Hypothalamus (tissue), 51 donors: ENCODE measurements at regions not wholly inside any gene's neighbourhood (a gene's known extent, or its start where the extent isn't known, plus 50 kb on each side); places are given as distances from the start of the nearest gene placed in this dataset.
"Not testable (repeated sequence)": the region's sequence is repeated elsewhere in the genome, so short reads cannot be mapped to it uniquely, and the experiment has no call there.

Experiments
- DNase-seq, 51 donors: peaks; one replicate each; lab custom pipeline; 2025; lab: John Stamatoyannopoulos, UW

GRCh38 chr4:30868111-30868895, 148.1 kb downstream of the PCDH7 start:
- no peak for DNase-seq

GRCh38 chr4:30869387-30869786, 149.2 kb downstream of the PCDH7 start:
- DNase-seq = not testable (repeated sequence)

- DNase-seq = no peak
Measured at GRCh38 chr4:30870513-30870912, 150.3 kb downstream of the PCDH7 start.

- no peak for DNase-seq
Measured at GRCh38 chr4:30875658-30876269, 155.6 kb downstream of the PCDH7 start.

- DNase-seq = no peak
Measured at GRCh38 chr4:30879855-30880598, 159.9 kb downstream of the PCDH7 start.

- DNase-seq = no peak
Measured at GRCh38 chr4:30881985-30882384, 161.8 kb downstream of the PCDH7 start.

GRCh38 chr4:30882443-30882842, 162.3 kb downstream of the PCDH7 start:
- DNase-seq = no peak

GRCh38 chr4:30882995-30883675, 163.0 kb downstream of the PCDH7 start:
- DNase-seq = no peak

- no peak for DNase-seq
Measured at GRCh38 chr4:30901461-30902451, 181.6 kb downstream of the PCDH7 start.

- DNase-seq = no peak
Measured at GRCh38 chr4:30903502-30904214, 183.5 kb downstream of the PCDH7 start.

- no peak for DNase-seq
Measured at GRCh38 chr4:30904215-30904555, 184.0 kb downstream of the PCDH7 start.

GRCh38 chr4:30904588-30904987, 184.4 kb downstream of the PCDH7 start:
- no peak for DNase-seq

GRCh38 chr4:30912098-30912714, 192.0 kb downstream of the PCDH7 start:
- no peak for DNase-seq

- no peak for DNase-seq
Measured at GRCh38 chr4:30916337-30917274, 196.4 kb downstream of the PCDH7 start.

GRCh38 chr4:30917946-30918345, 197.8 kb downstream of the PCDH7 start:
- no peak for DNase-seq

GRCh38 chr4:30919458-30919857, 199.3 kb downstream of the PCDH7 start:
- DNase-seq = no peak

GRCh38 chr4:30920043-30920442, 199.9 kb downstream of the PCDH7 start:
- no peak for DNase-seq

GRCh38 chr4:30922625-30923024, 202.5 kb downstream of the PCDH7 start:
- no peak for DNase-seq
